ENCODE measurements at regions not wholly inside any gene's neighbourhood (a gene's known extent, or its start where the extent isn't known, plus 50 kb on each side); places are given as distances from the start of the nearest gene placed in this dataset.
"Not testable (repeated sequence)": the region's sequence is repeated elsewhere in the genome, so short reads cannot be mapped to it uniquely, and the experiment has no call there.

DNA sequence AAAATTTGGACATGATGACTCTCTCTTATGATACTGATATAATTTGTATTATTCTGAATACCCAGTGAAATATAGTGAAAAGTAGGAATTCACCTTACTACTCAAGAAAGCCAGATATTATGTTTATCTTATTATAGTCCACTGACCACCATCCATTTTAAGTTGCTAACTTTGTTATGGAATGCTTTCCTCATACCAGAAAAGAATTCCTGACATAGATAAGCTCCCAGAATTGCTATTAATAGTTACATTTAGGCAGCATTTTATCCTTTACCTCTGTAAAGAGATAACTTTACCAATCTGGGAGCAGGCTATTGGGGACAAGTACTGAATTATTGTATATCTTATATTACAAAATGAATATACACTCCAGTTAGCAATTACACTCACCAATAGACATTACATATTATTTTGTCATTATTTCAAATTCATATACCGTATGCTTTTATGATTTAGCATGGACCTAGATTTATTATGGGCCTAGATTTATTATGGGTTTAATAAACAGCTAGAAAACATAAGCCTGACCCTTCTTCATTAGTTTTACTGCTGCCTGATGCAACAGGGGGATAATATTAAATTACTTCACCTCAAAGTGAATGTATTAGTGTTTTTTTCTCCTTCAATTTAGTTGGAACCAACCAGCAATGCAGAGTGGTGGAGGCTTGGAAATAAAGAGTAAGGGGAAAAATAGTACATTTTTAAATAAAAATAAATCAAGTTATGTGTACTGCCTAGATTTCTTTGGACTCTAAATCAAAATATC, 1886.1 kb downstream of the PCDH9 start:
- ChIA-PET POLR2A (no interaction called here), CTCF (no interaction called here)

DNA sequence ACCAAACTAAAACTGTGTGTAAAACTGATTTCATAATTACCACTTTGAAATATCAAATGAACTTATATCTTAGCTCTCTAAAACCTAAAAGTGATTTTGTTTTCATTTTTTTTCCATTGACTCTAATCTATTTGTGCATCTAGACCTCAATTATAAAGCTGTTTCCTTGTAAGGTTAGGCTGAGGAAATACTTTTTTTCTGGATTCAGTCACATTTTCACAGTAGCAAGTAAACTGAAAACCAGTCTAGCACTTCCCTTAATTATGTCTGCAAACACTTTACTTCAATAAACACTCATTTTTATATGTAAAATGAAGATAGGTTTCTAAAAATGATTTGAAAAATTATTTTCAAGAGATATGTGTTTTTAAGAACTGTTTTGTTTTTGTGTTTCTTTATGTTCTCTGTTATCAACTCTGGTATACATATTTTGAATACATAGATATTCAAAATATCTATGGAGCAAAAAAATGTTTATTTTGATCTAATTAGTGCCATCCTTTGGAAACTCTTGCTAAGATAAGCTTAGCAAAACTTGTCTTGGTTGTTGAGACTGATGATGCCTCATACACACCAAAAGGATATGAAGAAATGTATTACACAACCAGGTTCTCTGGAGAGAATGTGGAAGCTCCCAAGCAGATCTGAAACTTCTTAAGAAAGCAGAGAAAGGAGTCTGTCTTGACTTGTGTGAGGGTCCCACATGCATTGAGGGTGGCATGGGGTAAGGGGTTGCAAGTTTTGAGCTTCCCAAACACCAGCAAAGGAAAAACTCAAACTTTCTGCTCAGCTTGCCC, 1887.4 kb downstream of the PCDH9 start:
- CTCF ChIA-PET: no interaction called here
- POLR2A ChIA-PET: no interaction called here

DNA sequence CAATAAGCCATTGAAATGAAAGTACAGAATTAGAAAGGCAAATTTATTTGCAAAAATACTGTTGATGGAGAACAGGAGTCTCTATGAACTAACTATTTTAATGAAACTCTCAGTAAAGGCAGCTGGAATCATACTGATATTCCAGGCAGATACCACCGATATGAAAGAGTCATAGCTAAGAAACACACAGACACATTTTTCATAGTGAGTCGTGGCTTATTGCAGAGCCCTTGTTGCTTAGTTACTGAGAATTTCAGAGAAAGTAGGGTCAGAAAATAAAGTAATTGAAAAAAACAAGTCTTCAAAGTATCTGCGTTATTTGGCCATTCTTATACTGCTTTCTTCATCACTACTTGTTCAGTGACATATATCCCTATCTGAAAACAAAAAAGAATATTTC, 1890.9 kb downstream of the PCDH9 start:
- CTCF ChIA-PET: no interaction called here
- POLR2A ChIA-PET: no interaction called here

DNA sequence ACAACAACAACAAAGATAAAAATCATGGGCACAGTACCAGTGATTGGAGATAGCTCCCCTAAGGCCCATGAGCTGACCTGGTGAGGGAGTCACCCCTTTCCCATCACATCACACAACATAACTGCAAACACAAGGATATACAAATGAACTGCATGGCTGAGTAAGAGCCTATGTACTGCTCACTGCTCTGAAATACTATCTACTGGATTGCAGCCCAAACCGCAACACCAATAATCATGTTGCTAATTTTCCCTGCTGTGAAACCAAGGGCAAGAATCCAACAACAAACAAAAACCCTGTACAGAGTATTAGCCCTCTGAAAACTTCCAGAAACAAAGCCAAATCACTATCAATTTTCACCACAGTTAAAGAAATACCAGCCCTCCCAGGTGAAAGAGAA, 1893.2 kb downstream of the PCDH9 start:
- CTCF ChIA-PET: no interaction called here
- POLR2A ChIA-PET: no interaction called here

DNA sequence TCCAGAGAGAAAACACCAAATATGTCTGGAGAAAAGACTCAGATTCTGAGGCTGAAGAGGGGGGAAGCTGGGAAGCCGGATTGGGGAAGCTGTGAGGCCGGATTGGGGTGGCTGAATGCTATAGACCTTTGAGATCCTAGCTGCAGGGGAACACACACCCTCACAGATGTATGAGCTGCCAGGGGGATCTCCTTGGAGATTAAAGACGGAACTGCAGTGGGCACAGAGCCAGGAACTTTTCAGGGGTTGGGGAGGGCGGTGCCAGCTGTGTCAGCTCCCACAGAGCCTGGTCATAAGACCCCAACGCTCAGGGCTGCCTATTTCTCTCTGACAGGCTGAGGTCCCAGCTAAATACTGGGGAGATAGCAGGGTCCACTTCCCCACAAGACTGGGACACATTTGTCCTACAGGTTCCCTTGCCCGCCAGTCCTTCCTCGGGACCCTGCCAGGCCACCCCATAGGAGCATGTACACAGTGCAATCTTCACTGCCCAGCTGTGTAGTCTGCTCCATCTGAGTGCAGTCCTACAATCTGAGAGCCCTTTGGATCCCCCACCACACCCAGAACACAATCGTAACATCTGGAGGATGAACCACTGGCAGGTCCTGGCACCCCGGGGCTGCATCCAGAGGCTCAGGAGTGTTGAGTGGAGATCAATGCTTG, 1893.9 kb downstream of the PCDH9 start:
- ChIA-PET CTCF (no interaction called here), POLR2A (no interaction called here)

DNA sequence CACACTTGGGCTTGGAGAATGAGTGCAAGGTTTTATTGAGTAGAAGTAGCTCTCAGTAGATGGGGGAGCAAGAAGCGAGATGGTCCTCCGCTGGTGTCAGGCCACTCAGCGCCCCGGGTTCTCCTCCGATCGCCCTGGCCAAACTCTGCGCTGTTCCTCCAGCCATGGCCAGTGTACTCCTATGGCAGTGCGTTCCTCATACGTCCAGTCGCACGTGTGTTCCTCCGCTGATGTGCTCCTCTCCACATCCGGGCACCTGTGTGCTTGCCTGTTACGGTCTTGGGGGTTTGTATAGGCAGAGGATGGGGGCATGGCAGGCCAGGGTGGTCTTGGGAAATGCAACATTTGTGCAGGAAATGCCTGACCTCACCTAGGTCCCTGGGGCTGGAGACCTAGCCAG, 1899.4 kb downstream of the PCDH9 start:
- CTCF ChIA-PET: no interaction called here
- POLR2A ChIA-PET: no interaction called here

DNA sequence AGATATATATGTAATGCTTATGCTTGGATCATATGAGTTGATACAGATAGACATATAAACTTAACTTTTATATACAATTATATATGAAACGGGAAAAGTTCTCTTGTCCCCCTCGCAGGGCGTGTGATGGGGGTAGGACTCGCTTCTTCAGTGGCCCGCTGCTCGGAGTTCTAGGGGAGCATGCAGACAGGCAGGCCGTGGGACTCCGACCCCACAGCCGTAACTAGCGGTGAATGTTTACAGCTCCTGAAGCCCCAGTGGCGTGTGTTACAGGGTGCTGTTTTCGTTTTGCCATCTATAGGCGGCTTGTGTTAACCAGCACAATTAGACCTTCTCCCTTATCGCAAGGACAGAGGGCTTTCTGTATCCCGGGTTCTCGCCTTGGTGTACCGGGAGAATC, 1899.8 kb downstream of the PCDH9 start:
- CTCF ChIA-PET: no interaction called here
- POLR2A ChIA-PET: no interaction called here

DNA sequence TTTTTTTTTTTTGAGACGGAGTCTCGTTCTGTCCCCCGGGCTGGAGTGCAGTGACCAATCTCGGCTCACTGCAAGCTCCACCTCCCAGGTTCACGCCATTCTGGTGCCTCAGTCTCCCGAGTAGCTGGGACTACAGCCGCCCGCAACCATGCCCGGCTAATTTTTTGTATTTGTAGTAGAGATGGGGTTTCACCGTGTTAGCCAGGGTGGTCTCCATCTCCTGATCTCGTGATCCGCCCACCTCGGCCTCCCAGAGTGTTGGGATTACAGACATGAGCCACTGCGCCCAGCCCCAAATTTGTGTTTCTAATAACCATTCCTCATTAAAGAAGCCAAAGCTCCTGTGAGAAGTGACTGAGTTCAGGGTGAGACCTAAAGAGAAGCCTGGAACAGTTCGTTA, 1906.9 kb downstream of the PCDH9 start:
- CTCF ChIA-PET, POLR2A ChIA-PET: not testable (repeated sequence)

DNA sequence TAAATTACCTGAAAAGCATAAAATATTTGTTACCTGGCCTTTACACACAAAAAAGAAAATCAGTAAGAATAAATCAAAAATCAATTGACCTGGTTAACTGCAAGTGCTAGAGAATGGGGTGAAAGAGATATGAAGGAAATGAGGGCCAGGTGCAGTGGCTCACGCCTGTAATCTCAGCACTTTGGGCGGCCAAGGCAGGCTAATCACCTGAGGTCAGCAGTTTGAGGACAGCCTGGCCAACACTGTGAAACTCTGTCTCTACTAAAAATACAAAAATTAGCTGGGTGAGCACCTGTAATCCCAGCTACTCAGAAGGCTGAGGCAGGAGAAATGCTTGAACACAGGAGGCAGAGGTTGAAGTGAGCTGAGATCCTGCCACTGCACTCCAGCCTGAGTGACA, 1908.7 kb downstream of the PCDH9 start:
- POLR2A ChIA-PET, CTCF ChIA-PET: not testable (repeated sequence)

DNA sequence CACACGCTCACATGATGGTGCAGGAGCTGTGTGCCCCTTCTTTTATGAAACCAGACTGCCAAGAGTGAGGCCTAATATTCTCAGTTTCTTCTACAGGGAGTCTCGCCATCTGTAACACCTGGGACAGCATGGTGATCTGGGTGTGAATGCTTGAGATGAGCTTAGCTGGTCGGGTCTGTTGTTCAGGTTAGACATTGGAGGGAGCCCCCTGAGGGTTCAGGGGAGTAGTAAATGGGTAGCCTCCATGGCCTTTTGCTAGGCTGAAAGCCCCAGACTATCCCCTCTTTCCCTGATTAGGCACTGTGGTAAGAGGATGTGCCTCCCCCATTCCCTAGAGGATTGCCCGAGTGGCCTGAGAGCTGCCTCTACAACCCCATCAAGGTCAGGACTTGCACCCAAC, 1916.1 kb downstream of the PCDH9 start:
- POLR2A ChIA-PET: no interaction called here
- CTCF ChIA-PET: no interaction called here

DNA sequence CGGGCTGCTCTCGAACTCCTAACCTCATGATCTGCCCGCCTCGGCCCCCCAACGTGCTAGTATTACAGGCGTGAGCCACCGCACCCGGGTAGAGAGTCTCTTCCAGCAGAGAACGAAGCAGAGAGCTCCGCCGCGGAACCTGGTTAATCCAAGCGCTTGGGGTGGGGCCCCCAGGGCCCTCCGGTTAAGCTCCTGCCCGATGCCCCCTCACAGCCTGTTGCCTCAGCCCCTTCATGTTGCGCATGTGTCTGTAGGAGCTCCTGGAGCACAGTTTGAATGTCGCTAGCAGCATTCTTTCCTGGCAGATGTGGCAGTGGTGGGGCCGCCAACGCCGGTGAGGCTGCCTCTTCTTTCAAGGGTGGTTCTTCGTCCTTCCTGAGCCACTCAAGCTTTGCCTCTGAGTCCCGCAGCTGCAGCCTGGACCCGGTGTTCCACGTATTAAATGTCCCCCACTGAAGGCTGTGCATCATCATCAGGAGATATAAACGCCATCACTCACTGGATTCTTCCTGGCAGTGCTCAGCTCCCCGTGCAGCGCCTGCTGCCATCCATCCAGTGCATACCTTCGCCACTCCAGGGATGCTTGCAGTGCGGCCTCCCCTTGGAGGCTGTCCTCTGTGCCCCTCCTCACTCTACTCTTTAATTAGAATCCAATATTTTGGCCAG, 1919.3 kb downstream of the PCDH9 start:
- POLR2A ChIA-PET: no interaction called here

DNA sequence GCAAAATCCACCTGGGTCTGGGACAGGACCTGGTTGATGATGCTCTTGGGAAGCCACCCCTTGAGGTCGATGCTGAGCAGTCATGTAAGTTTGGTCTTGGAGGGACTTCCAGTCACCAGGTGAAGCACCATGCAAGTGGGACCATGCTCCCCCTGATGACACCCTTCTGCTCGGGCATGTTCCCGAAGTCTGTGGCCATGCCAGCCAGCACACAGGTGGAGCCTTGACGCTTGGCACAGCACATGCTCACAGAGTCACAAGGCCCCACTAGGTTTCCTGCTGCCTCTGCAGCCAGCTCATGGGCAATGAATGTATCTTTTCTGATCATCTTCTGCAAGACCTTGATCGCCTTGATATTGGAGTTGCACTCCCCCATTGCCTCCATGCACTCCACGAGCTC, 1920.2 kb downstream of the PCDH9 start:
- CTCF ChIA-PET: no interaction called here

More for the DNA sequence above, 1919.3 kb downstream of the PCDH9 start:
- CTCF ChIA-PET: no interaction called here

DNA sequence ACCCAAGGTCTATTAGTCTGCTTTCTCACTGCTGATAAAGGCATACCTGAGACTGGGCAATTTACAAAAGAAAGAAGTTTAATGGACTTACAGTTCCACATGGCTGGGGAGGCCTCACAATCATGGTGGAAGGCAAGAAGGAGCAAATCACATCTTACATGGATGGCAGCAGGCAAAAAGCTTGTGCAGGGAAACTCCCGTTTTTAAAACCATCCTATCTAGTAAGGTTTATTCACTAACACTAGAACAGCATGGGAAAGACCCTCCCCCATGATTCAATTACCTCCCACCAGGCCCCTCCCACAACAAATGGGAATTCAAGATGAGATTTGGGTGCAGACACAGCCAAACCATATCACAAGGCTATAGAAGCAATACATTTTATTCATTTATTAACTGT, 1921.4 kb downstream of the PCDH9 start:
- POLR2A ChIA-PET, CTCF ChIA-PET: not testable (repeated sequence)

More for the DNA sequence above, 1920.2 kb downstream of the PCDH9 start:
- POLR2A ChIA-PET: no interaction called here

DNA sequence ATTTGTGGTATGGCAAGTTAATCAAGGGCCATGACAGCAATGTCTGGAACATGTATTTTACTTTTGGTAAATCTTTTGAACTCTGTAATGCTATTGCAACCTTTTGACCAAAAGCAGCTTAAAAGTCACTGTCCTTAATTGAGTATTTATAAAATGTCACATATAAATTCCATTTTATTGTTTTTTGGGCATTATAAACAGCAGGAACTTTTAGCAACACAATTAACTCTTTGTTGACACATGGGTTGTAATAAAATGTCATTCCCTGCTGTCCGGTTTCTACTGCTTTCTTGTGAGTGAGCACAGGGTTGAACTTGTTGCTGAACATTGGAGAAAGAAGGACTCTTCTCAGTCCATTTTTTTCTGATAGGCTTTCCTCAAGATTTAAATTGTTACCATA, 1923.1 kb downstream of the PCDH9 start:
- ChIA-PET CTCF (no interaction called here), POLR2A (no interaction called here)

DNA sequence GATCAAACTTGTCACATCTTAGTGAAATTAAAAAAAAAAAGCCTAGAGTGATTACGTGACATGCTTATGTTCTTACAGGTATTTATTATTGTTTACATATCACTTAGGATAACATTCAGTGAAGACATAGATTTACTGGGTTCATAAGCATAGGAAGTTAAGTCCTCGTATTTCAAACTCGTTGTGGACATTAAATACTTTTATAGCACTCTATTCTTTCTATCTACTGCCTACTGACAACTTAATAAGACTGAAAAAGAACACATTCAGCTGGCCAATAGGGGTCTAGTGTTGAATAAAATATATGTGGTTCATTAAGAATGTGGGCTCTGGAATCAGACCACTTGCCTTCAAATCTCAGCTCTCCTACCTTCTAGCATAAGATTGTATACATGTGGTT, 1927.4 kb downstream of the PCDH9 start:
- POLR2A ChIA-PET: no interaction called here
- CTCF ChIA-PET: no interaction called here

DNA sequence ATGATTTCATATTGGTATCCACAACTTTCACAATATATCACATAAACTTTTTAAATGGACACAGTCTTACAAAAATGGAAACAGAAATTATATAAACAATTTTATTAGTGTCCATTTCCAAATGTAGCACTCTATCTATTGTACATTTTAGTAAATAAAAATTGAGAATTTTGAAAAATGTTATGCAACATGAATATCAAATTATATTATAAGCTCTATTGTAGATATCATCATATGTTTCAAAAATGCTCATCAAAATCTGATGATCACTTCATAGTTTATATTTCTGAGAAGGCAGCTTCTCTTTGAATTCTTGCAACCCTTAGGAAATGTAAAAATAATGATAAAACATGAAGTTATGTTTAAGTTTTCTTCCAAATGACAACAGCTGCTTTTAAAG, 1928.6 kb downstream of the PCDH9 start:
- ChIA-PET CTCF (no interaction called here), POLR2A (no interaction called here)

DNA sequence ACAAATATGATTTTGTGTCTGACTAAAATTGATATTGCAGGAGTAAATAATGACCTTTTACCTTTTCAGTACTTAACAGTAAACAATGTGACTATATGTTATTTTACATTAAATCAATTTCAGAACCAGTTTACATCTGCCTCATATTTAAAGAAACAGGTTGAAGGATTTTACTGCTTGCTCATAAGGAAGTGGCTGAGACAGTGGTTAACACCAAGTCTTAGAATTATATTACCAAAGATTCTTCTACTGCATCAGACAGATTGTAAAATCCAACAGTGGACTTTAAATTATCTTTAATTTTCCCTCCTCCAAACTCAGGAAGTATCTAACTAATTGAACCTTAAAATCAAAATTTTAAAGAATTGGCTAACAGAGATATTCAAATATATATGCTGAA, 1929.9 kb downstream of the PCDH9 start:
- CTCF ChIA-PET: no interaction called here
- POLR2A ChIA-PET: no interaction called here

DNA sequence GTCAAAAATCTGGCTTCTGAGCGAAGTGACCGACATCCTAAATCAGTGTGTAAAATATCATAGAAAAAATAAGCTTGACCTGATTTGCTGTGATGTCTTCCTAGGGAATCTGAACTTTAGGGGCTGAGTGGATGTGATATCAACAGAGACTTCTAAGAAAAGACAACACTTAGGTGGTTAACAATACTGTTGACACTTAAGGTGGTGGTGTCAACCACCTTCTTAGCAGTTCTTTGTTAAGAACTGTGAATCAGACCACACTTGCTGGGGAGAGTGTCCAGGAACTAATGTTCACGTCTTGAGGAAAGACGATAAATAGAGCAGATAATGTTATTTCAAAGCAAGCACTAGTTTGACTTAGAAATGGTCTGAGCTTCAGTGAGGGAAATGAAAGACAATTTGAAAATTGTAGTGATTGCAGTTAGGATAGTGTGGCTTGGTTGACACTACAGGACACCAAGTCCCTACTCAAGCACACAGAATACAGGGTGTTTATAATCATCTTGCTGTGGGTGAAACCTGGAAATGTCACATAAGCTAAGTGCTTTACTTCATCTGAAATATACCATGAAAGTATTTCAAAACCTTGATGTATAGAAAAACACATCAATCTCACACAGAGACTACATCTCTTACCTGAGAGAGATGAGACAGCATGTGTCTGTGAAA, 1936.5 kb downstream of the PCDH9 start:
- ChIA-PET POLR2A (no interaction called here), CTCF (no interaction called here)

DNA sequence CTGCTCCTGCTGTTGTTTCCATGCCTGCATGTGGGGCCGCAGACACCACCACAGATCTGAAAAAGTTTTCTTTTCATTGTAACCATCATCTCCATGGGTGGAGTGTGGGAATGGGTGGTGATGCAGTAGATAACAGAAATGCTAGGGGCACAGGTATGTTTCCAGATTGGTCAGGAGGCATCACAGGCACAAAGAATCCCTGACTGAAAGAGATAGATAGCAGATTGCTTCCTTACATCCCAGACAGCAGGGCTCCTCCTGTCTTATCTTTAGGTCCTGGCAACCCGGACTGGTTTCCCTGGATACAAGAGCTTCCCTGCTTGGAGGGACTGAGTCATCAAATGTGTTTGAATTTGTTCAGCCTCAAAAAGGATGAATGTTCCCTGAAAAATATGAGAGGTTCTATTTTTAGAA, 1937.6 kb downstream of the PCDH9 start:
- ChIA-PET CTCF (no interaction called here), POLR2A (no interaction called here)

DNA sequence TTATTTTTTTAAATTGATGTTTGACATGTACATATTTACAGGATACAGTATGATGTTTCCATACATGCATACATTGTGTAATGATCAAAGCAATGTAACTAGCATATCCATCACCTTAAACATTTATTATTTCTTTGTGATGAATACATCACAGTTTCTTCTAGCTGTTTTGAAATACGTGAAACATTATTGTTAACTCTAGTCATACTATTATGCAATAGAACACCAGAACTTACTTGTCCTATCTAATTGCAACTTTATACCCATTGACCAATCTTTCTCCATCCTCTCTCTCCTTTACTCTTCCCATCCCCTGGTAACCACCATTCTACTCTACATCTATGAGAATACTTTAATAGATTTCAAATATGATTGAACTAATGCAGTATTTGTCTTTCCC, 1942.7 kb downstream of the PCDH9 start:
- ChIA-PET CTCF (no interaction called here), POLR2A (no interaction called here)

Data from activated CD8-positive, alpha-beta memory T cell treated with anti-CD3 and anti-CD28 coated beads for 36 hours (primary cell).